Thyroid gland (tissue), 4 donors: ENCODE measurements at regions not wholly inside any gene's neighbourhood (a gene's known extent, or its start where the extent isn't known, plus 50 kb on each side); places are given as distances from the start of the nearest gene placed in this dataset.

Experiments
- CTCF ChIP-seq, 6 experiments: fragments of 200-600 bp in 3 of 6; fragments of 450-650 bp in 3 of 6; sonication (generic) in 3 of 6; IDR thresholded peaks; one replicate each; pipeline ENCODE4 v1.5.1; 2016 to 2019; ENCODE audit warnings: antibody characterized with exemption in 6 of 6, mild to moderate bottlenecking in 2 of 6, inconsistent platforms in 1 of 6, moderate library complexity in 1 of 6
- POLR2A ChIP-seq, 2 donors: fragments of 450-650 bp; IDR thresholded peaks; one replicate each; pipeline ENCODE4 v1.6.1; 2017; ENCODE audit warnings: antibody characterized with exemption in 2 of 2, mild to moderate bottlenecking in 2 of 2, moderate library complexity in 1 of 2

GRCh38 chr1:148310807-148311206 lies 158.7 kb upstream of the NBPF11 start:
- TF ChIP-seq CTCF (IDR thresholded peaks at IDR 0.05) (no peak), POLR2A (IDR thresholded peaks at IDR 0.05) (no peak)
